M059J (cell line): ENCODE measurements at regions not wholly inside any gene's neighbourhood (a gene's known extent, or its start where the extent isn't known, plus 50 kb on each side); places are given as distances from the start of the nearest gene placed in this dataset.

Experiments used
- DNase-seq: peaks from one replicate; pipeline ENCODE4 v3.0.0-alpha.2; 2012; ENCODE audit warnings: low read depth

DNA sequence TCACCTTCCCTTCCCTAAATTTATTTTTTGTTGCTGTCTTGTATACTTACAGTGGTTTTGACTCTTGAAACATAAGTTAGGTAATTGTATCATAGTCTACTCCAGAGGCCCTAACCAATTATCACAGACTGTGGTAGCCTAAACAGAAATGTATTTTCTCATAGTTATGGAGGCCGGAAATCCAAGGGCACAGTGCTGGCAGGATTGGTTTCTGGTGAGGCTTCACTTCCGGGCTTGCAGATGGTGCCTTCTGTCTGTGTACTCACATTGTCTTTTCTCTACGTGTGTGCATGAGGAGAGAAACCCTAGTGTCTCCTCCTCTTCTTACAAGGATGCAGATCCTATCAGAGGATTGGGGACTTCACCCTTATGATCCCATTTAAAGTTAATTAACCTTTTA, 290.2 kb upstream of the KCNMB2 start:
- DNase-seq: no peak

GRCh38 chr3:178255315-178255714, 280.9 kb upstream of the KCNMB2 start:
- peak; percentile 89 for DNase-seq

DNA sequence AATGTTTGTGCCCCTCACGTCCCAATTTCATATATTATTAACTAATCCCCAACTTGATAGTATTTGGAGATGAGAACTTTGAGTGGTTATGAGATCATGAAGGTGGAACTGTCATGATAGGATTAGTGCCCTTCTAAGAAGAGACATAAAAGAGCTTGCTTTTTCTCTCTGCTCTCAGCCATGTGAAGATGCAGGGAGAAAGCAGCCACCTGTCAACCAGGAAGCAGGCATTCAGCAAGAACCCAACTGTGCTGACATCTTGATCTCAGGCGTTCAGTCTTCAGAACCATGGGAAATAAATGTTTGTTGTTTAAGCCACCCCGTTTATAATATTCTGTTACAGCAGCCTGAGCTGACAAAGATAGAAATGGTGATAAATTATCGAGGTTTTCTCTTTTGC, 278.7 kb upstream of the KCNMB2 start:
- no peak for DNase-seq

- DNase-seq: no peak
These were observed 278.1 kb upstream of the KCNMB2 start for GRCh38 chr3:178258121-178258520.

- no peak for DNase-seq
These were observed 276.5 kb upstream of the KCNMB2 start for GRCh38 chr3:178259703-178260102.

DNA sequence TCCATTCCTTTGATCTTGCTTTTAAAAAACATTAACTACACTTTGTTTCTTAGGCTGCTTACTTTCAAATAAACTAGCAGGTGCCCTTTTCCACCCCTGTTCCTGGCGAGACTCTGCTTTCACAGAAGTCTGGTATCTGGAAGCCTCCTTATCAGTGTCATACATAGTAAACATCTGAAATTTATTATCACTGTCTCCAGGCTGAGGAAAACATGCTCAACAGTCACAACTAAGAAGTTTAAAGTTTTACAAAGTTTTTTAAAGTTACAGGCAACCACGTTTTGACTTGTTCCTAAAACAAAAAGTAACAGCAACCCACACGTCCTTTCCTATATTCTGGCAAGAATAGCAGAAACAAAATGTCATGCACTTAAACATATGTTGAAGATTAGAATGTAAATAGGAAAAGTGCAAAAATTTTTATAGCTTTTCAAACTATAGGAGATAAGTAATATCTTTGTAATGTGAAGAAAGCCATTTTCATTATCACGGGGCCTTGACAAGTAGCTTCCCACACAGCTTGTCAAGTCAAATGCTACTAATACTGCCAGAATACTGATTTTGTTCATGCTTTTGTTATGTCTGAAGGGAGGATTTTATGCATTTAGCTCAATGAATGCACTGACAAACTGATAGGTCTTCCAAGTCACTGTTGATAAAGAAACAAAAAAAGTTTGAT, 275.2 kb upstream of the KCNMB2 start:
- peak; percentile 12 for DNase-seq

DNA sequence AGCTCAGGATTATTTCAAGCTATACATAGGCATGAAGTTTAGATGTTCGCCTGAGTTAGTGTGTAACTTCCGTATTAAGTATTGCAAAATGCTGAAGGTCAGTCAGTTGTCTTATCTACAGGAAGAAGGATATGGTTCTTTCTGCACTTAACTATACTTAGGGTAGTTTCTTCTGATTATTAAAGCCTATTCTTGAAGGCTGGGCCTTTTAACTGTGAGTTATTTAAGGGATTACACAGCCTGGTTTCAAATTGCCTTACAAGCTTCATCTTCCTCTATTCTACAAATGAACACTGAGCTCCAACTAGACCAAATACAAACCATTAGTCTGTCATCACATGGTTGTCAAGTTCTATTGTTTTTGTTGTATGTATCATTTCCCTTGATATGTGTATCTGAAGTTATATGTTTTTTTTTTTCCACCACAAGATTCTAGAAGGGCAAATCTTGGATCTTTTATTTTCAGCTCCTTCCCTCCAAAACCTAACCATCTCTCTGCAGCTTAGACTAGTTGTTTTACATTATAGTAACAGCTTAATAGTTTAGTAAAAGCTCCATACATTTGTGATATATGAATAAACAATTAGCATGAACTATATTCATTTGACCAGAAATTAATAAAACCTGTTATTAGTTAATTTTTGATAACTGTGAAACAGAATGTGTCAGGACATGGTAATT, 272.9 kb upstream of the KCNMB2 start:
- no peak for DNase-seq

DNA sequence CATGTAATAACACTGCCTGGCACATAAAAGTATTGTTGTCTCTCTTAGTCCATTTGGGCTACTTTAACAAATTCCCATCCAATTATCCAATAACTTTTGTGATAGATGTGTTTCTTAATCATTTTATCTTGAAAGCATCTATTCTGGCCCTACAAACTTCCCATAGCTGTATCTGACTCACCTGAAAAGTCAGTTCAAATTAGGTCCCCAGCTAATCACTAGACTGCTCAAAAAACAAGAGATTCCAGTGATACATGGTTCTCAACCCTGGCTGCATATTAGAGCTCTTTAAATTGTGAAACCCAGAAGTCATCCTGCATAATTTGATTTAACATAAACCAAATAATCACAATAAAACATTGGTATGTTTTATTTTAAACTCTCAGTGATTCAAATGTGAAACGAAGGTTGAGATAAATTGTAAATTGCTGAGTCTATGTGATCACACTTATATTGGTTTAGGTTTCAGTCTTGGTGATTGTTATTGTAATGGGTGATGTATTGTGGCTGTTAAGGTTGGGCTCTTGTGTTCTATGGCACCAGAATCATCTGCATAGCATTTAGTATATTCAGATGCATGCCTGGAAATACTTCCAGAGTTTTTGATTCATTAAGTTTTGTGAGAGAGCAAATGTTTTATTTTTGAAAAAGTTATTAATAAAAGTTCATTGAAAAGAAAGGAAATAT, 268.9 kb upstream of the KCNMB2 start:
- DNase-seq: peak; percentile 46

GRCh38 chr3:178270838-178271237, 265.4 kb upstream of the KCNMB2 start:
- DNase-seq: peak; percentile 31

DNA sequence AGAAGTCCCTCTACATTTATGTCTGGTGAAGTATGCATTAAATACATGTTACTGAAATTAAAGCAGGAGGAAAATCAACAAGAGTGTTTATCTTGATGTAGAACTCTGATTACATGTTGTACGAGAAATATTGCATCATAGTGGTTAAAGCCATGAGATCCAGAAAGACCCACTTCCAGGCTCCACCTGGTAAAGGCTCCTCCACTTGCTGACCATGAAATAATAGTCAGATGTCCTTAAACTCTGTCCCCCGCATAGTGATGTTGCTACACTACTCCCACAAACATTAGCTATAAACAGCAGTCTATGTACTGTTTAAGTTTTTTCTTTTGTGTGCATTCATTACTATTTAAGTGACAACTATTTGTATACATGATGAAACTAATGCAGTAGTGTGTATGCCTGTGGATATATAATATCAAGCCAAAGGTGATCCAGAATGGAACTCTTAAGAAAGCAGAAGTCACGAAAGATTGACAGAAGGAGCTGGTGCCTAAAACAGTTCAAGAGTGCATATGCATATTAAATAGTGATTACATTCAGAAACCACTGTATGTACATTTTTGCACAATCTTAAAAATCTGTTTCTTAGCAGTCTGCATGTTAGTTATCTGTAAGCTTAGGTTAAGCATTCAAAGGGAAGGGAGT, 264.4 kb upstream of the KCNMB2 start:
- no peak for DNase-seq

DNA sequence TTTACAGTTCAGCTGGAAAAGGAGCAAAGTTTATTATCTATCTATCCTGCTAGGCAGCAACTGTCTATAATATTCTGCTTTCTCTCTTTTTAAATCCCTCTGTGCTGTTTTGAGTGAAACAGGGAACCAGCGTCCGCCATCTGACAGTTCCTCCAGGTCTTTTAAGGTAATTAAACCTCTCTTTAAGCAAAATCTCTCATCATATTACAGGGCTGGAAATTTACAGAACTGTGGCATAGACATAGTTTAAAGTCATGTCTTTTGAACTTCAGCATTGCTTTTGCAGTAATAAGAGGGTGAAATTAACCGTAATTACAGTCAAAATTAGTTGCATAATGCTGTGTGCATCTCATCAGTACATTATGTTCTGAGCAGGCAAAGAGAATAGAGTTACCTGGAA, 263.4 kb upstream of the KCNMB2 start:
- no peak for DNase-seq

GRCh38 chr3:178274711-178275110, 261.5 kb upstream of the KCNMB2 start:
- no peak for DNase-seq

DNA sequence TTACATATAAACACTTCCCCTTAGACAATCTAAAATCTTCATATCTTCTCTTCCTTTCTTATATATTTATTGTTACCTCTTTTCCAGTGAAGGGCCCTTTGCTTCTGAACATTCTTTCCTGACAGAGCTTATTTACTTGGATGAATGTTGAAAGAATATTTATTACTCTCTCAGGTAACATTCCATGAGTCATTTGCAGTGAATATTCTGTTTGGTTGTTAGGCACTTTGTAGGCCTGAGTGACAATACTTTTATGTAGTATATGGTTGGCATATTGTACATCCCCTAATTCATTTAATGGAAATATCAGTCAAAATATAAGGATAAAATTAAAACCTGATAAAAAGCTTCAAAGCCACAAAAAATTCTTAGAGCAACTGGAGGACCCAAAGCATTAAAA, 260.9 kb upstream of the KCNMB2 start:
- peak; percentile 49 for DNase-seq

DNA sequence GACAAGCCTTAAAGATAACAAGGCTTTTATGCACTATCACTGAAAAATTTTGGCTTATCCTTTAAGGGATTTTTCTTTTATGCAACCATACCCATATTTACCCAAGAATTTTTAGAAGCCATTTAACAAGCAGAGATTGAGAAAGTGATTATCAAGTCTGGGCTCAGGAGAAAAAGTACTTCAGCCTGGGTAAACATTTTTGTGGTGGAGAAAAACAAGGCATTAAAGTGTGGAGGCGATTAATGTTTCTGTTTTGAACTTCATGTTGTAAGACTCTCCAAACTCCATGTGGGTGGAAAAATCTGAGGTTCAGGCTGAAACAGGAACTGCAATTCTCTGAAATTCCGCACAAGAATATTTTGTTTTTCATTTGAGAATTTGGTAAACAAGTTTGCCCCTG, 260.4 kb upstream of the KCNMB2 start:
- peak; percentile 26 for DNase-seq

GRCh38 chr3:178277605-178278004, 258.6 kb upstream of the KCNMB2 start:
- peak; percentile 66 for DNase-seq

DNA sequence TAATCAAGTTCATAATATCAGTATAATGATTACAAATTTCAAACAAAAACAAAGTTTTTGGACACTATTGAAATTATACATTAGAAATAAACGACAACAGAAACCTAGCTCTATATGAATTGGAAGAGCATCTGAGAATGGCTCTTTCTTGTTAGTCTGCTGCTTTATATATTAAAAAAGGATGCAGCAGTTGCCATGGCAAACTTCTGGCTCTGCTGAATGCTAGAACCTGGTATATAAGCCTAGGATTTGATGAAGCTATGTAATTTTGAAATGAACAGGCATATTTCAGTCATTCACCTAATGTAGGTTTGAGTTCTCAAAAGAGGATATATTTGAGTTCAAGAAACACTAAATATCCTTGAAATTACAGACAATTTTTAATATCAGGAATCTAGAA, 252.7 kb upstream of the KCNMB2 start:
- no peak for DNase-seq

GRCh38 chr3:178284181-178284580, 252.1 kb upstream of the KCNMB2 start:
- DNase-seq: no peak

GRCh38 chr3:178288074-178288473, 248.2 kb upstream of the KCNMB2 start:
- no peak for DNase-seq

- DNase-seq: no peak
These were observed 246.6 kb upstream of the KCNMB2 start for GRCh38 chr3:178289544-178290160.

- no peak for DNase-seq
These were observed 244.5 kb upstream of the KCNMB2 start for GRCh38 chr3:178291574-178292370.

- DNase-seq: no peak
These were observed 240.8 kb upstream of the KCNMB2 start for GRCh38 chr3:178295292-178295912.
